WI38 (cell line): ENCODE measurements at regions not wholly inside any gene's neighbourhood (a gene's known extent, or its start where the extent isn't known, plus 50 kb on each side); places are given as distances from the start of the nearest gene placed in this dataset.
"Not testable (repeated sequence)": the region's sequence is repeated elsewhere in the genome, so short reads cannot be mapped to it uniquely, and the experiment has no call there.

Source experiments
- H3K4me3 ChIP-seq: 2 replicates; pipeline ENCODE4 v1.5.1; 2011; ENCODE audit warnings: low read depth, mild to moderate bottlenecking, control low read depth, low read length
- CTCF ChIP-seq: IDR thresholded peaks from 2 replicates; pipeline ENCODE4 v1.5.1; 2012; ENCODE audit warnings: low read depth, mild to moderate bottlenecking, control low read depth, low read length

GRCh38 chr19:13696839-13697238 lies 67.5 kb upstream of the MRI1 start:
- no peak overlapping the region for H3K4me3 ChIP-seq
- TF ChIP-seq CTCF, result no peak

- H3K4me3 ChIP-seq, result no peak overlapping the region
Observed at GRCh38 chr19:13693889-13694288, 70.4 kb upstream of the MRI1 start.

GRCh38 chr19:13691569-13692435 lies 72.5 kb upstream of the MRI1 start:
- no peak for TF ChIP-seq CTCF

More at GRCh38 chr19:13693889-13694288, 70.4 kb upstream of the MRI1 start:
- TF ChIP-seq CTCF, result no peak

GRCh38 chr19:13689085-13689484 lies 75.2 kb upstream of the MRI1 start:
- H3K4me3 ChIP-seq, result no peak overlapping the region
- TF ChIP-seq CTCF, result no peak

More at GRCh38 chr19:13691569-13692435, 72.5 kb upstream of the MRI1 start:
- no peak overlapping the region for H3K4me3 ChIP-seq

- H3K4me3 ChIP-seq, result no peak overlapping the region
- TF ChIP-seq CTCF, result no peak
Observed at GRCh38 chr19:13684021-13684420, 80.3 kb upstream of the MRI1 start.

GRCh38 chr19:13681509-13681908 lies 82.8 kb upstream of the MRI1 start:
- no peak for TF ChIP-seq CTCF
- H3K4me3 ChIP-seq, result no peak overlapping the region

GRCh38 chr19:13680708-13681360 lies 83.5 kb upstream of the MRI1 start:
- H3K4me3 ChIP-seq, result not testable (repeated sequence)

GRCh38 chr19:13676967-13677366 lies 87.4 kb upstream of the MRI1 start:
- not testable (repeated sequence) for H3K4me3 ChIP-seq

GRCh38 chr19:13672480-13673175 lies 91.7 kb upstream of the MRI1 start:
- H3K4me3 ChIP-seq, result not testable (repeated sequence)
